ENCODE measurements at regions not wholly inside any gene's neighbourhood (a gene's known extent, or its start where the extent isn't known, plus 50 kb on each side); places are given as distances from the start of the nearest gene placed in this dataset.

GRCh38 chr1:90414201-90414600 is 302.9 kb downstream of the BARHL2 start:
- TF ChIP-seq CTCF (IDR thresholded peaks at IDR 0.05) = no peak
- TF ChIP-seq EP300 (IDR thresholded peaks at IDR 0.05; ENCODE audit: low read depth) = no peak
- TF ChIP-seq POLR2AphosphoS5 (IDR thresholded peaks at IDR 0.05) = no peak

Measured in transverse colon (tissue), 4 donors.